ENCODE measurements at regions not wholly inside any gene's neighbourhood (a gene's known extent, or its start where the extent isn't known, plus 50 kb on each side); places are given as distances from the start of the nearest gene placed in this dataset.
"Not testable (repeated sequence)": the region's sequence is repeated elsewhere in the genome, so short reads cannot be mapped to it uniquely, and the experiment has no call there.

DNA sequence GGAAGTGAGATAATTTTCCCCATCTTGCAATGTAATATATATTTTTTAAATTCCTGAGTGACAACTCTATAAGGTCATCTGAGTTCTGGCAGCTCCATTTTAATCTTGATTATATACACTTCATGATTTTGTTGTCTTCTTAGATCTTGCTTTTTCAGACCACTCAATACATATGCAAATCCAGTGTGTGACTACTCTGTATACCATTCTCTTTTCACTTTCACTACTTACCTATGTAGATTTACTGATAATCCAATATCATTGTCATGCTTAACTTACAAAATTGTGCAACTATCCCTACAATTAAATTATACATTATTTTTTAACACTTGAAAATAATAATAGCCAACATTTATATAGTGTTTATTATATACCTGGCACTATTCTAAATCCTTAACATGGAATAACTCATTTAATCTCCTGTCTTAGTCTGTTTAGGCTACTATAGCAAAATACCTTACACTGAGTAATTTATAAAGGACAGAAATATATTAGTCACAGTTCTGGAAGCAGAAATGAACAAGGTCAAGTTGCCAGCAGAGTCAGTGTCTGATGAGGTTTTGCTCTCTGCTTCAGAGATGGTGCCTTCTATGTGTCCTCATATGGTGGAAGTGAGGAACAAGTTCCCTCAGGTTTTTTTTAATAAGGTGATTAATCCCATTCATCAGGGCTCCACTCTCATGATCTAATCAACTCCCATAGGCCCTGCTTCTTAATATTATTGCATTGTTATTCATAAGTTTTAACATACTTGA lies 338.5 kb downstream of the TUSC7 start:
- H3K27ac ChIP-seq (replicated peaks) = no peak overlapping the region
- no peak overlapping the region for H3K4me3 ChIP-seq
- no peaks in the 10 kb centered on the region for H3K9me3 ChIP-seq (replicated peaks)
- intact Hi-C loops (cut with micrococcal nuclease) = no loop called here
- H3K36me3 ChIP-seq = no peaks in the 10 kb centered on the region
- TF ChIP-seq CTCF (IDR thresholded peaks at IDR 0.05; ENCODE audit: borderline replicate concordance) = no peak
- H3K4me1 ChIP-seq = no peaks in the 10 kb centered on the region
- no peaks in the 10 kb centered on the region for H3K27me3 ChIP-seq (ENCODE audit: low read depth)
- no peak for DNase-seq

- intact Hi-C loops (cut with micrococcal nuclease) = no loop called here
- Histone ChIP-seq H3K4me3 (no peak overlapping the region), H3K36me3 (no peaks in the 10 kb centered on the region), H3K9me3 (replicated peaks) (no peaks in the 10 kb centered on the region), H3K27me3 (ENCODE audit: low read depth) (no peaks in the 10 kb centered on the region), H3K27ac (replicated peaks) (no peak overlapping the region), H3K4me1 (no peaks in the 10 kb centered on the region)
- TF ChIP-seq CTCF (IDR thresholded peaks at IDR 0.05; ENCODE audit: borderline replicate concordance) = no peak
- no peak for DNase-seq
Observed at GRCh38 chr3:117052395-117052794, 342.8 kb downstream of the TUSC7 start.

DNA sequence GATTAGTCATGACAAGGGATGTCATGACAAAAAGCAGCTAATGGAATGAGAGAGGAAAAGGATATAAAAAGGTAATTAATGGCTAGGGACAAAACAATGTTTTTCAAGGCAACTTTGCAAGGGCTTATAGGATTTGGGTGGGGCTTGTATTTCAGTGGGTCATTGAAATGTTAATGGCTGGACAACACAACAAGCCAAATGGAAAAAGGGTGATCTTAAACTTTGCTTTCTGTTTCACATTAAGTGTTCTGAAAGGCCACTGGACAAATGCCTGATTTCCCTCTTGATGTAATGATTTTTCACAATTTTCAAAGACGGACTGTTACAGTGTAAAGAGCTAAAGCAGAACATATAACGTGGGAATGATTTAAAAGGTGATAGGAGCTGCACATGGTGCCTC lies 345.0 kb downstream of the TUSC7 start:
- DNase-seq = no peak
- Histone ChIP-seq H3K4me1 (no peaks in the 10 kb centered on the region), H3K36me3 (no peaks in the 10 kb centered on the region), H3K4me3 (no peak overlapping the region), H3K27ac (replicated peaks) (no peak overlapping the region), H3K27me3 (ENCODE audit: low read depth) (no peaks in the 10 kb centered on the region), H3K9me3 (replicated peaks) (no peaks in the 10 kb centered on the region)
- no peak for TF ChIP-seq CTCF (IDR thresholded peaks at IDR 0.05; ENCODE audit: borderline replicate concordance)
- intact Hi-C loops (cut with micrococcal nuclease) = no loop called here

DNA sequence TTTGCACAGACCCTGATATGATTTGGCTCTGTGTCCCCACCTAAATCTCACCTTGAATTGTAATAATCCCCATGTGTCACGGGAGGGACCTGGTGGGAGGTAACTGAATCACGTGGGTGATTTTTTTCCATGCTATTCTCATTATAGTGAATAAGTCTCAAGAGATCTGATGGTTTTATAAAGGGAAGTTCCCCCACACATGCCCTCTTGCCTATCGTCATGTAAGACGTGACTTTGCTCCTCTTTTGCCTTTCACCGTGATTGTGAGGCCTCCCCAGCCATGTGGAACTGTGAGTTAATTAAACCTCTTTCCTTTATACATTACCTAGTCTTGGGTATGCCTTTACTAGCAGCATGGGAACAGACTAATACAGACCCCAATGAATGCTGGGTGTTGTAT lies 347.4 kb downstream of the TUSC7 start:
- H3K27me3 ChIP-seq (ENCODE audit: low read depth); H3K36me3 ChIP-seq; H3K27ac ChIP-seq (replicated peaks); H3K4me1 ChIP-seq; H3K4me3 ChIP-seq; DNase-seq; H3K9me3 ChIP-seq (replicated peaks); intact Hi-C loops (cut with micrococcal nuclease): not testable (repeated sequence)

GRCh38 chr3:117059067-117059955 lies 349.7 kb downstream of the TUSC7 start:
- H3K4me1 ChIP-seq = no peaks in the 10 kb centered on the region
- intact Hi-C loops (cut with micrococcal nuclease) = no loop called here
- no peaks in the 10 kb centered on the region for H3K27me3 ChIP-seq (ENCODE audit: low read depth)
- H3K36me3 ChIP-seq = no peaks in the 10 kb centered on the region
- TF ChIP-seq CTCF (IDR thresholded peaks at IDR 0.05; ENCODE audit: borderline replicate concordance) = peak; percentile 57
- no peak overlapping the region for H3K4me3 ChIP-seq
- no peaks in the 10 kb centered on the region for H3K9me3 ChIP-seq (replicated peaks)
- H3K27ac ChIP-seq (replicated peaks) = no peak overlapping the region
- DNase-seq = no peak

- H3K27me3 ChIP-seq (ENCODE audit: low read depth) = no peaks in the 10 kb centered on the region
- no peak for TF ChIP-seq CTCF (IDR thresholded peaks at IDR 0.05; ENCODE audit: borderline replicate concordance)
- DNase-seq = no peak
Observed at GRCh38 chr3:117059956-117060270, 350.3 kb downstream of the TUSC7 start.

More at GRCh38 chr3:117059956-117060270, 350.3 kb downstream of the TUSC7 start:
- H3K4me3 ChIP-seq = no peak overlapping the region
- no peaks in the 10 kb centered on the region for H3K9me3 ChIP-seq (replicated peaks)
- H3K4me1 ChIP-seq = no peaks in the 10 kb centered on the region
- no peak overlapping the region for H3K27ac ChIP-seq (replicated peaks)
- H3K36me3 ChIP-seq = no peaks in the 10 kb centered on the region
- intact Hi-C loops (cut with micrococcal nuclease) = no loop called here
